ENCODE measurements at regions not wholly inside any gene's neighbourhood (a gene's known extent, or its start where the extent isn't known, plus 50 kb on each side); places are given as distances from the start of the nearest gene placed in this dataset.

DNA sequence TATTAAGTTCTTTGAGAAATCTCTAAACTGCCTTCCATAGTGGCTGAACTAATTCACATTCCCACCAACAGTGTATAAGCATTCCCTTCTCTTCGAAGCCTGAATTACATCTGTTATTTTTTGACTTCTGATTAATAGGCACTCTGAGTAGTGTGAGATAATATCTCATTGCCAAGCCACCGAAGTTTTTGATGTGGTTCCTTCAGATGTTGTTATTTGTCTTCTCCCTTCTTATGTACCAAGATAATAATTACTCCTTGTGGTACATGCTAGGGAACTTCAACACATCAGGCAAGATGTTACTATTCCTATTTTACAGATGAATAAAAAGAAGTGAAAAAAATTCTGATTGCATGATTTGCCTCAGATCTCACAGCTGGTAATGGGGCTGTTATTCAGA lies 70.9 kb downstream of the KCTD12 start:
- Mint-ChIP-seq H3K4me1 (no peaks in the 10 kb centered on the region), H3K36me3 (ENCODE audit: insufficient read depth in 1 of 3, low read depth in 3 of 3) (no peaks in the 10 kb centered on the region; a peak in 1 of 7 replicates), H3K4me3 (no peak overlapping the region), H3K27ac (no peak overlapping the region), H3K9me3 (peaks cover 0 to 2% of the 10 kb centered on the region in 2 experiments; a peak in 2 of 5 replicates), H3K27me3 (ENCODE audit: low read depth) (no peaks in the 10 kb centered on the region)
- H3K23ac ChIP-seq (ENCODE audit: insufficient read length, low read depth, low read length): no peak overlapping the region
- H4K20me1 ChIP-seq (ENCODE audit: control insufficient read depth, insufficient read depth, insufficient read length): no peaks in the 10 kb centered on the region
- H2BK12ac ChIP-seq (ENCODE audit: insufficient read length, low read depth, low read length): no peak overlapping the region
- no peaks in the 10 kb centered on the region for H3K79me2 ChIP-seq (ENCODE audit: insufficient read depth, low read length)
- H4K5ac ChIP-seq (ENCODE audit: insufficient read length, low read depth, low read length): no peak overlapping the region
- no peak overlapping the region for H4K8ac ChIP-seq (replicated peaks; ENCODE audit: insufficient read length, low read depth, low read length)
- no peak overlapping the region for H3T11ph ChIP-seq (ENCODE audit: low read length)
- no peaks in the 10 kb centered on the region for H3K23me2 ChIP-seq (ENCODE audit: insufficient read length, low read depth, low read length, poor library complexity, severe bottlenecking)
- no peak for DNase-seq
- no peak overlapping the region for H2AK5ac ChIP-seq (ENCODE audit: insufficient read length, low read length)
- no peak overlapping the region for H2BK20ac ChIP-seq (ENCODE audit: low read depth, low read length, poor library complexity, severe bottlenecking)
- no peak overlapping the region for H3K27ac ChIP-seq (ENCODE audit: insufficient read length, low read depth, low read length)
- H2AFZ ChIP-seq (ENCODE audit: low read length): no peak overlapping the region
- no peaks in the 10 kb centered on the region for H3K79me1 ChIP-seq (ENCODE audit: insufficient read depth, low read depth, low read length, poor library complexity, severe bottlenecking)
- H3K4ac ChIP-seq (ENCODE audit: low read depth, low read length): no peak overlapping the region
- no peak overlapping the region for H4K91ac ChIP-seq (ENCODE audit: insufficient read length, low read depth, low read length)
- no peak overlapping the region for H2BK5ac ChIP-seq (ENCODE audit: insufficient read length, low read length)
- no peak overlapping the region for H3K14ac ChIP-seq (ENCODE audit: insufficient read depth, low read length)
- H3K9ac ChIP-seq (ENCODE audit: extremely low read depth, insufficient read length, low read length): no peak overlapping the region
- no peak overlapping the region for H3K18ac ChIP-seq (ENCODE audit: insufficient read length, low read depth, low read length)
- H3K9me3 ChIP-seq (ENCODE audit: control insufficient read depth, low read depth, low read length): no peaks in the 10 kb centered on the region
- no CpG with 5 or more reads among the region's 2 CpGs for WGBS (ENCODE audit: extremely low coverage, insufficient read length, low lambda C conversion rate)
- no peaks in the 10 kb centered on the region for H3K4me1 ChIP-seq (ENCODE audit: insufficient read depth, low read length)
- no peaks in the 10 kb centered on the region for H3K27me3 ChIP-seq (ENCODE audit: insufficient read depth, low read length)
- no peak overlapping the region for H3K56ac ChIP-seq (ENCODE audit: insufficient read length, low read depth, low read length)
- no peak overlapping the region for H2BK120ac ChIP-seq (ENCODE audit: low read depth, low read length, poor library complexity, severe bottlenecking)
- no peak overlapping the region for H3K4me2 ChIP-seq (ENCODE audit: insufficient read depth, insufficient read length, low read length)
- H2BK15ac ChIP-seq (ENCODE audit: low read depth, low read length): no peak overlapping the region
- TF ChIP-seq, protein P1, sequence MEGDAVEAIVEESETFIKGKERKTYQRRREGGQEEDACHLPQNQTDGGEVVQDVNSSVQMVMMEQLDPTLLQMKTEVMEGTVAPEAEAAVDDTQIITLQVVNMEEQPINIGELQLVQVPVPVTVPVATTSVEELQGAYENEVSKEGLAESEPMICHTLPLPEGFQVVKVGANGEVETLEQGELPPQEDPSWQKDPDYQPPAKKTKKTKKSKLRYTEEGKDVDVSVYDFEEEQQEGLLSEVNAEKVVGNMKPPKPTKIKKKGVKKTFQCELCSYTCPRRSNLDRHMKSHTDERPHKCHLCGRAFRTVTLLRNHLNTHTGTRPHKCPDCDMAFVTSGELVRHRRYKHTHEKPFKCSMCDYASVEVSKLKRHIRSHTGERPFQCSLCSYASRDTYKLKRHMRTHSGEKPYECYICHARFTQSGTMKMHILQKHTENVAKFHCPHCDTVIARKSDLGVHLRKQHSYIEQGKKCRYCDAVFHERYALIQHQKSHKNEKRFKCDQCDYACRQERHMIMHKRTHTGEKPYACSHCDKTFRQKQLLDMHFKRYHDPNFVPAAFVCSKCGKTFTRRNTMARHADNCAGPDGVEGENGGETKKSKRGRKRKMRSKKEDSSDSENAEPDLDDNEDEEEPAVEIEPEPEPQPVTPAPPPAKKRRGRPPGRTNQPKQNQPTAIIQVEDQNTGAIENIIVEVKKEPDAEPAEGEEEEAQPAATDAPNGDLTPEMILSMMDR (conservative IDR thresholded peaks at IDR 0.05): no peak
